ENCODE measurements at regions not wholly inside any gene's neighbourhood (a gene's known extent, or its start where the extent isn't known, plus 50 kb on each side); places are given as distances from the start of the nearest gene placed in this dataset.

DNA sequence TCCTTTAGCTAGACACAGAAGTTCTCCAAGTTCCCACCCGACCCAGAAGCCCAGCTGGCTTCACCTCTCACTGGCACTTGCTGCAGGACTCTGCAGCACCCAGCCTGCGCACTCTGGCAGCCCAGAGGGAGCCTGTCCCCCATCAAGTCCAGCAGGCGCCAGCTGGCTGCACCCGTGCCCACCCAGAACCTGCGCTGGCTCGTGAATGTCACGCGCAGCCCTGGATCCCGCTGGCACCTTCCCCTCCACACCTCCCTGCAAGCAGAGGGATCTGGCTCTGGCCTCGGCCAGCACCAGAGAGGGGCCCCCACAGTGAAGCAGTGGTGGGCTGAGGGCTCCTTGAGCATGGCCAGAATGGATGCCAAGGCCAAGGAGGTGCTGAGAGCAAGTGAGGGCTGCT lies 187.6 kb upstream of the HAND2 start:
- intact Hi-C loops (cut with DNase I) = no loop called here
- DNase-seq (no peak), ATAC-seq (no peak)
- Histone ChIP-seq H3K36me3 (ENCODE audit: insufficient read depth in 1 of 2, low read depth in 1 of 2) (no peaks in the 10 kb centered on the region), H3K27ac (no peak overlapping the region), H3K4me3 (no peak overlapping the region), H3K4me1 (no peaks in the 10 kb centered on the region), H3K9me3 (no peaks in the 10 kb centered on the region), H3K27me3 (ENCODE audit: insufficient read depth in 3 of 3, low read length in 2 of 3) (no peaks in the 10 kb centered on the region)
- TF ChIP-seq, protein P1, sequence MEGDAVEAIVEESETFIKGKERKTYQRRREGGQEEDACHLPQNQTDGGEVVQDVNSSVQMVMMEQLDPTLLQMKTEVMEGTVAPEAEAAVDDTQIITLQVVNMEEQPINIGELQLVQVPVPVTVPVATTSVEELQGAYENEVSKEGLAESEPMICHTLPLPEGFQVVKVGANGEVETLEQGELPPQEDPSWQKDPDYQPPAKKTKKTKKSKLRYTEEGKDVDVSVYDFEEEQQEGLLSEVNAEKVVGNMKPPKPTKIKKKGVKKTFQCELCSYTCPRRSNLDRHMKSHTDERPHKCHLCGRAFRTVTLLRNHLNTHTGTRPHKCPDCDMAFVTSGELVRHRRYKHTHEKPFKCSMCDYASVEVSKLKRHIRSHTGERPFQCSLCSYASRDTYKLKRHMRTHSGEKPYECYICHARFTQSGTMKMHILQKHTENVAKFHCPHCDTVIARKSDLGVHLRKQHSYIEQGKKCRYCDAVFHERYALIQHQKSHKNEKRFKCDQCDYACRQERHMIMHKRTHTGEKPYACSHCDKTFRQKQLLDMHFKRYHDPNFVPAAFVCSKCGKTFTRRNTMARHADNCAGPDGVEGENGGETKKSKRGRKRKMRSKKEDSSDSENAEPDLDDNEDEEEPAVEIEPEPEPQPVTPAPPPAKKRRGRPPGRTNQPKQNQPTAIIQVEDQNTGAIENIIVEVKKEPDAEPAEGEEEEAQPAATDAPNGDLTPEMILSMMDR (IDR thresholded peaks at IDR 0.05) = no peak
- WGBS, 3 donors = 85 to 89% (median 88%) methylated on average over 10 of the region's 10 CpGs

DNA sequence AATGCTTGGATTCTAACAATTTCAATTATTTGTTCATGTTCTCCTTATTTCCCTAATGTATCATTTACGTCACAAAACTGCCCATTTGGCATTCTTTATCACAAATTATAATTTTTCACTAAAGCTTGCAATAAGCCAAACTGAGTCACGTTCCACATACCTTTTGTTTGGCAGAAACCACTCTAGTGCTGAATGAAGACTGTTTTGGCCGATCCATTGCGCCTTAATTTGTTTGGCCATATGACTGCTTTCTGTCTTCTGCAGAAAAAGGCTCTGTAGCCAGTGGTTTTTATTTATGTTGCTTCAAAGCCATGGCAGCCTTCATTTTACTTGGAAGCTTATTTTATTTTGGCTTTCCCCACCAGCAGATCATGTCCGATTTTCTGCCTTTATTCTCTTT lies 184.4 kb upstream of the HAND2 start:
- intact Hi-C loops (cut with DNase I) = no loop called here
- no peak for DNase-seq
- no peaks in the 10 kb centered on the region for H3K27me3 ChIP-seq (ENCODE audit: insufficient read depth in 3 of 3, low read length in 2 of 3)
- ATAC-seq = no peak
- no peaks in the 10 kb centered on the region for H3K9me3 ChIP-seq
- no peaks in the 10 kb centered on the region for H3K36me3 ChIP-seq (ENCODE audit: insufficient read depth in 1 of 2, low read depth in 1 of 2)
- TF ChIP-seq, protein P1 (IDR thresholded peaks at IDR 0.05) = no peak
- no peak overlapping the region for H3K27ac ChIP-seq
- WGBS, 3 donors = 53 to 68% (median 56%) methylated on average over 5 of the region's 5 CpGs
- H3K4me1 ChIP-seq = no peaks in the 10 kb centered on the region
- no peak overlapping the region for H3K4me3 ChIP-seq

DNA sequence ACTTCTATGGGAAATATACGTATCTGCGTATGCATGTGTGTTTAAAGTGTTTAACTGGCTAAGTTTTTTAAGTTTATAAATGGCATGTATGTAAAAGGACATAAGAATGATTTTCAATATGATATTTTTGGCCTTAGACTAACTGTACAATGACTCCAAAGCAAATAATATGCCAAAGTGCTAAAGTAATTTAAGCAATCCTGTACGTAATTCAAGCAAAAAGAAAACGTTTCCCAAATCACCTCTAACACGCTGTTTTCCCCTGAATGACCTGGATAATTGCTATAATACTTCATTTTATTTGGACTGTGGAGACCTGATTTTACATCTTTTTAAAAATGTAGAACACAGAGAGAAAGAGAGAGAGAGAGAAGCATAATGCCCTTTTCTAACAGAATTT lies 183.0 kb upstream of the HAND2 start:
- Histone ChIP-seq H3K27me3 (ENCODE audit: insufficient read depth in 3 of 3, low read length in 2 of 3) (no peaks in the 10 kb centered on the region), H3K27ac (no peak overlapping the region), H3K36me3 (ENCODE audit: insufficient read depth in 1 of 2, low read depth in 1 of 2) (no peaks in the 10 kb centered on the region), H3K9me3 (no peaks in the 10 kb centered on the region), H3K4me1 (no peaks in the 10 kb centered on the region), H3K4me3 (no peak overlapping the region)
- TF ChIP-seq, protein P1 (IDR thresholded peaks at IDR 0.05) = no peak
- 78 to 82% (median 79%) methylated on average over 5 of the region's 5 CpGs for WGBS, 3 donors
- DNase-seq (no peak), ATAC-seq (no peak)
- intact Hi-C loops (cut with DNase I) = no loop called here

DNA sequence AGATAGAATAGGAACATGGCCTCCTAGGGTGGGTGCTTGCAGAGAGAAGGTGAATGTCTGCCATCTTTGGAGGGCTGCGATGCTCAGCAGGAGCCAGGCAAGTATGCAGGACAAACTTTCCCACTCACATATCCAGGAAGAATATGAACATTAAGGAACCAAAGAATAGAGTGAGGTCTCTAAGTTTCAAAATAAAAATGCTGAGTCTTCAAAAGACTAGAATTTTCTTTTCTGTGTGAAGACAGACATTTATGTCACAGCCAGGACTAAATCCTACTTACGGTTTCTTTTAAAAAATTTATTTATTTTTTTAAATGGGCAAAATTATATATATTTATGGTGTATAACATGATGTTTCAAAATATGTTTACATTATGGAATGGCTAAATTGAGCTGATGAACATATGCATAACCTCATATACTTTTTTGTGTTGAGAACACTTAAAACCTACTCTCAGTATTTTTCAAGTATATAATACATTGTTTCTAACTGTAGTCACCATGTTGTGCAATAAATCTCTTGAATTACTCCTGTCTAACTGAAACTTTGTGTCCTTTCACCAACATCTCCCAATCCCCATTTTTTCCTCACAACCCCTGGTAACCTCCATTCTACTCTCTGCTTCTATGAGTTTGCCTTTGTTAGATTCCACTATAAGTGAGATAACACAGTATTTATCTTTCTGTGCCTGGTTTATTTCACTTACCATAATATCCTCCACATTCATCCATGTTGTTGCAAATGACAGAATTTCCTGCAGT lies 177.8 kb upstream of the HAND2 start:
- H3K36me3 ChIP-seq (ENCODE audit: insufficient read depth in 1 of 2, low read depth in 1 of 2) = no peaks in the 10 kb centered on the region
- no peak for DNase-seq
- ATAC-seq = no peak
- 93 to 99% (median 95%) methylated on average over 2 of the region's 2 CpGs for WGBS, 3 donors
- no peaks in the 10 kb centered on the region for H3K9me3 ChIP-seq
- intact Hi-C loops (cut with DNase I) = no loop called here
- no peak overlapping the region for H3K4me3 ChIP-seq
- H3K4me1 ChIP-seq = no peaks in the 10 kb centered on the region
- no peaks in the 10 kb centered on the region for H3K27me3 ChIP-seq (ENCODE audit: insufficient read depth in 3 of 3, low read length in 2 of 3)
- H3K27ac ChIP-seq = no peak overlapping the region
- TF ChIP-seq, protein P1 (IDR thresholded peaks at IDR 0.05) = no peak

DNA sequence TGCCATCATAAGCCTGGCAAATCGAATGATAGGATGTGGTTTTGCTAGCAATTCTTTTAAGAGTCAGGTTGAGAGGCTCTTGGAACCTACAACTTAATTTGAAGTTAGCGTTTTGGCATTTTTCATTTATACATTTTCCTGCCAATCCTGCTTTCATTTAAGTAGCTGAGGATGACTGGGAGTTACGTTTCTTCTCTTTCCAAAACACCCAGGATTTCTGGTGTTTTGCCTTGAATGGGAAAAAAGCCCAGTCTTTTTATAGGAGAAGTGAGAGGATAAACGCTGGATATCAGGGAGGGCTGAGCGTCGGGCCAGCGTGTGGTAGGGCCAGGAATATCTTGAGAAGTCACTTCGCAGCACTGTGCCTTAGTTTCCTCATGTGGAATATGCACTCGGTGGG lies 174.2 kb upstream of the HAND2 start:
- no peak for DNase-seq
- no peaks in the 10 kb centered on the region for H3K27me3 ChIP-seq (ENCODE audit: insufficient read depth in 3 of 3, low read length in 2 of 3)
- no peak overlapping the region for H3K4me3 ChIP-seq
- no peak overlapping the region for H3K27ac ChIP-seq
- ATAC-seq = no peak
- H3K9me3 ChIP-seq = no peaks in the 10 kb centered on the region
- TF ChIP-seq, protein P1 (IDR thresholded peaks at IDR 0.05) = no peak
- intact Hi-C loops (cut with DNase I) = no loop called here
- 77% methylated on average over 9 of the region's 9 CpGs for WGBS, 3 donors
- no peaks in the 10 kb centered on the region for H3K36me3 ChIP-seq (ENCODE audit: insufficient read depth in 1 of 2, low read depth in 1 of 2)
- H3K4me1 ChIP-seq = no peaks in the 10 kb centered on the region

Data from psoas muscle (tissue), 7 donors.